ENCODE measurements at regions not wholly inside any gene's neighbourhood (a gene's known extent, or its start where the extent isn't known, plus 50 kb on each side); places are given as distances from the start of the nearest gene placed in this dataset.
"Not testable (repeated sequence)": the region's sequence is repeated elsewhere in the genome, so short reads cannot be mapped to it uniquely, and the experiment has no call there.

- ATAC-seq (no peak), DNase-seq (no peak)
- ChIA-PET POLR2A (no interaction called here), CTCF (interaction anchor here (0.9 kb wide), 1 partner anchor 14 kb away, joined by 3 read pairs; no protein-coding TSS in a partner anchor)
- no peaks in the 10 kb centered on the region for H3K36me3 ChIP-seq (ENCODE audit: control insufficient read depth in 2 of 3, insufficient read depth in 3 of 3, low read length in 3 of 3)
- no peak overlapping the region for H3K4me3 ChIP-seq (ENCODE audit: low read length)
- Mint-ChIP-seq H3K9me3 (no peaks in the 10 kb centered on the region), H3K4me3 (no peak overlapping the region), H3K27me3 (peaks cover 4 to 10% (median 9%) of the 10 kb centered on the region in 5 donors), H3K4me1 (no peaks in the 10 kb centered on the region), H3K27ac (no peak overlapping the region), H3K36me3 (no peaks in the 10 kb centered on the region)
- H3K27ac ChIP-seq (ENCODE audit: low read depth, low read length): no peak overlapping the region
- no peaks in the 10 kb centered on the region for H3K27me3 ChIP-seq (ENCODE audit: control insufficient read depth in 2 of 2, insufficient read depth in 2 of 2, low read length in 2 of 2)
- no peaks in the 10 kb centered on the region for H3K4me1 ChIP-seq (ENCODE audit: control insufficient read depth in 2 of 2, insufficient read depth in 2 of 2, low read length in 2 of 2)
- no peaks in the 10 kb centered on the region for H3K9me3 ChIP-seq (ENCODE audit: control insufficient read depth in 2 of 3, low read length in 3 of 3)
- intact Hi-C loops (cut with micrococcal nuclease): no loop called here
These were observed 126.8 kb upstream of the BEND6 start for GRCh38 chr6:56827908-56828649.

- intact Hi-C loops (cut with micrococcal nuclease); ATAC-seq; H3K36me3 ChIP-seq (ENCODE audit: control insufficient read depth in 2 of 3, insufficient read depth in 3 of 3, low read length in 3 of 3); H3K9me3 ChIP-seq (ENCODE audit: control insufficient read depth in 2 of 3, low read length in 3 of 3); H3K27me3 ChIP-seq (ENCODE audit: control insufficient read depth in 2 of 2, insufficient read depth in 2 of 2, low read length in 2 of 2); DNase-seq; H3K4me1 Mint-ChIP-seq; H3K27me3 Mint-ChIP-seq; H3K36me3 Mint-ChIP-seq; H3K27ac ChIP-seq (ENCODE audit: low read depth, low read length); H3K4me3 Mint-ChIP-seq; H3K9me3 Mint-ChIP-seq; CTCF ChIA-PET; H3K4me1 ChIP-seq (ENCODE audit: control insufficient read depth in 2 of 2, insufficient read depth in 2 of 2, low read length in 2 of 2); POLR2A ChIA-PET; H3K27ac Mint-ChIP-seq; H3K4me3 ChIP-seq (ENCODE audit: low read length): not testable (repeated sequence)
These were observed 130.5 kb upstream of the BEND6 start for GRCh38 chr6:56824431-56824830.

GRCh38 chr6:56821005-56821432 is 133.9 kb upstream of the BEND6 start:
- CTCF ChIA-PET: no interaction called here
- no peaks in the 10 kb centered on the region for H3K9me3 ChIP-seq (ENCODE audit: control insufficient read depth in 2 of 3, low read length in 3 of 3)
- H3K27me3 ChIP-seq (ENCODE audit: control insufficient read depth in 2 of 2, insufficient read depth in 2 of 2, low read length in 2 of 2): no peaks in the 10 kb centered on the region
- no peaks in the 10 kb centered on the region for H3K4me1 ChIP-seq (ENCODE audit: control insufficient read depth in 2 of 2, insufficient read depth in 2 of 2, low read length in 2 of 2)
- Mint-ChIP-seq H3K4me3 (no peak overlapping the region), H3K36me3 (no peaks in the 10 kb centered on the region), H3K27ac (no peak overlapping the region), H3K27me3 (peaks cover 0 to 7% (median 0%) of the 10 kb centered on the region in 5 donors), H3K4me1 (no peaks in the 10 kb centered on the region), H3K9me3 (no peaks in the 10 kb centered on the region)
- POLR2A ChIA-PET: interaction anchor here (0.6 kb wide), 1 partner anchor 277 kb away, joined by 3 read pairs; no protein-coding TSS in a partner anchor
- no peak overlapping the region for H3K4me3 ChIP-seq (ENCODE audit: low read length)
- intact Hi-C loops (cut with micrococcal nuclease): no loop called here
- no peak overlapping the region for H3K27ac ChIP-seq (ENCODE audit: low read depth, low read length)
- DNase-seq: no peak
- no peak for ATAC-seq
- H3K36me3 ChIP-seq (ENCODE audit: control insufficient read depth in 2 of 3, insufficient read depth in 3 of 3, low read length in 3 of 3): no peaks in the 10 kb centered on the region

GRCh38 chr6:56820060-56820459 is 134.8 kb upstream of the BEND6 start:
- no peaks in the 10 kb centered on the region for H3K9me3 ChIP-seq (ENCODE audit: control insufficient read depth in 2 of 3, low read length in 3 of 3)
- ChIA-PET POLR2A (no interaction called here), CTCF (no interaction called here)
- H3K27ac ChIP-seq (ENCODE audit: low read depth, low read length): no peak overlapping the region
- no peaks in the 10 kb centered on the region for H3K27me3 ChIP-seq (ENCODE audit: control insufficient read depth in 2 of 2, insufficient read depth in 2 of 2, low read length in 2 of 2)
- intact Hi-C loops (cut with micrococcal nuclease): no loop called here
- Mint-ChIP-seq H3K4me3 (no peak overlapping the region), H3K36me3 (no peaks in the 10 kb centered on the region), H3K9me3 (no peaks in the 10 kb centered on the region), H3K27me3 (peaks cover 0 to 7% (median 0%) of the 10 kb centered on the region in 5 donors), H3K27ac (no peak overlapping the region), H3K4me1 (no peaks in the 10 kb centered on the region)
- ATAC-seq (no peak), DNase-seq (no peak)
- no peaks in the 10 kb centered on the region for H3K4me1 ChIP-seq (ENCODE audit: control insufficient read depth in 2 of 2, insufficient read depth in 2 of 2, low read length in 2 of 2)
- H3K36me3 ChIP-seq (ENCODE audit: control insufficient read depth in 2 of 3, insufficient read depth in 3 of 3, low read length in 3 of 3): no peaks in the 10 kb centered on the region
- H3K4me3 ChIP-seq (ENCODE audit: low read length): no peak overlapping the region

- POLR2A ChIA-PET: interaction anchor here (0.7 kb wide), 1 partner anchor 10 kb away, joined by 3 read pairs; no protein-coding TSS in a partner anchor
- CTCF ChIA-PET: no interaction called here
These were observed 135.3 kb upstream of the BEND6 start for GRCh38 chr6:56819604-56820003.

GRCh38 chr6:56816370-56816769 is 138.5 kb upstream of the BEND6 start:
- Histone ChIP-seq H3K27ac (ENCODE audit: low read depth, low read length) (no peak overlapping the region), H3K4me1 (ENCODE audit: control insufficient read depth in 2 of 2, insufficient read depth in 2 of 2, low read length in 2 of 2) (no peaks in the 10 kb centered on the region), H3K27me3 (ENCODE audit: control insufficient read depth in 2 of 2, insufficient read depth in 2 of 2, low read length in 2 of 2) (no peaks in the 10 kb centered on the region), H3K4me3 (ENCODE audit: low read length) (no peak overlapping the region), H3K9me3 (ENCODE audit: control insufficient read depth in 2 of 3, low read length in 3 of 3) (no peaks in the 10 kb centered on the region), H3K36me3 (ENCODE audit: control insufficient read depth in 2 of 3, insufficient read depth in 3 of 3, low read length in 3 of 3) (no peaks in the 10 kb centered on the region)
- no peaks in the 10 kb centered on the region for H3K9me3 Mint-ChIP-seq
- POLR2A ChIA-PET: no interaction called here
- no peak for ATAC-seq
- no peak overlapping the region for H3K4me3 Mint-ChIP-seq
- no peak overlapping the region for H3K27ac Mint-ChIP-seq
- no peaks in the 10 kb centered on the region for H3K36me3 Mint-ChIP-seq
- intact Hi-C loops (cut with micrococcal nuclease): no loop called here
- H3K27me3 Mint-ChIP-seq: peaks cover 0 to 7% (median 0%) of the 10 kb centered on the region in 5 donors
- no peaks in the 10 kb centered on the region for H3K4me1 Mint-ChIP-seq
- CTCF ChIA-PET: no interaction called here
- no peak for DNase-seq

More at GRCh38 chr6:56819604-56820003, 135.3 kb upstream of the BEND6 start:
- Histone ChIP-seq H3K4me1 (ENCODE audit: control insufficient read depth in 2 of 2, insufficient read depth in 2 of 2, low read length in 2 of 2) (no peaks in the 10 kb centered on the region), H3K9me3 (ENCODE audit: control insufficient read depth in 2 of 3, low read length in 3 of 3) (no peaks in the 10 kb centered on the region), H3K36me3 (ENCODE audit: control insufficient read depth in 2 of 3, insufficient read depth in 3 of 3, low read length in 3 of 3) (no peaks in the 10 kb centered on the region), H3K4me3 (ENCODE audit: low read length) (no peak overlapping the region), H3K27ac (ENCODE audit: low read depth, low read length) (no peak overlapping the region), H3K27me3 (ENCODE audit: control insufficient read depth in 2 of 2, insufficient read depth in 2 of 2, low read length in 2 of 2) (no peaks in the 10 kb centered on the region)
- DNase-seq (no peak), ATAC-seq (no peak)
- H3K9me3 Mint-ChIP-seq: no peaks in the 10 kb centered on the region
- intact Hi-C loops (cut with micrococcal nuclease): no loop called here
- no peaks in the 10 kb centered on the region for H3K4me1 Mint-ChIP-seq
- H3K4me3 Mint-ChIP-seq: no peak overlapping the region
- peaks cover 0 to 7% (median 0%) of the 10 kb centered on the region in 5 donors for H3K27me3 Mint-ChIP-seq
- H3K36me3 Mint-ChIP-seq: no peaks in the 10 kb centered on the region
- no peak overlapping the region for H3K27ac Mint-ChIP-seq

GRCh38 chr6:56815436-56815835 is 139.5 kb upstream of the BEND6 start:
- no peak overlapping the region for H3K4me3 ChIP-seq (ENCODE audit: low read length)
- H3K27me3 ChIP-seq (ENCODE audit: control insufficient read depth in 2 of 2, insufficient read depth in 2 of 2, low read length in 2 of 2): no peaks in the 10 kb centered on the region
- CTCF ChIA-PET: no interaction called here
- POLR2A ChIA-PET: no interaction called here
- Mint-ChIP-seq H3K4me1 (no peaks in the 10 kb centered on the region), H3K4me3 (no peak overlapping the region), H3K27me3 (peaks cover 0 to 7% (median 0%) of the 10 kb centered on the region in 5 donors), H3K9me3 (no peaks in the 10 kb centered on the region), H3K36me3 (no peaks in the 10 kb centered on the region), H3K27ac (no peak overlapping the region)
- DNase-seq (no peak), ATAC-seq (no peak)
- intact Hi-C loops (cut with micrococcal nuclease): no loop called here
- H3K36me3 ChIP-seq (ENCODE audit: control insufficient read depth in 2 of 3, insufficient read depth in 3 of 3, low read length in 3 of 3): no peaks in the 10 kb centered on the region
- H3K4me1 ChIP-seq (ENCODE audit: control insufficient read depth in 2 of 2, insufficient read depth in 2 of 2, low read length in 2 of 2): no peaks in the 10 kb centered on the region
- H3K9me3 ChIP-seq (ENCODE audit: control insufficient read depth in 2 of 3, low read length in 3 of 3): no peaks in the 10 kb centered on the region
- no peak overlapping the region for H3K27ac ChIP-seq (ENCODE audit: low read depth, low read length)
